Stimulated activated naive CD8-positive, alpha-beta T cell treated with anti-CD3 and anti-CD28 coated beads, Interleukin-15, amount 100 ng/mL, for 72 hours (primary cell): ENCODE measurements at regions not wholly inside any gene's neighbourhood (a gene's known extent, or its start where the extent isn't known, plus 50 kb on each side); places are given as distances from the start of the nearest gene placed in this dataset.
"Not testable (repeated sequence)": the region's sequence is repeated elsewhere in the genome, so short reads cannot be mapped to it uniquely, and the experiment has no call there.

Source experiments
- ATAC-seq: fragments of 150-1000 bp; cut with Tn5 transposase; 2 replicates; pipeline ENCODE4 v1.10.0; 2021; ENCODE audit warnings: mild to moderate bottlenecking, moderate library complexity
- DNase-seq, 2 donors: peaks; one replicate each; pipeline ENCODE4 v3.0.0; 2021 to 2022
- H3K27ac Mint-ChIP-seq, 2 donors: one replicate each; pipeline ENCODE4 v1.8.0; 2022; ENCODE audit warnings: mild to moderate bottlenecking in 2 of 2, mixed read lengths in 2 of 2, moderate library complexity in 2 of 2
- H3K27me3 Mint-ChIP-seq: one replicate; pipeline ENCODE4 v1.8.0; 2022; ENCODE audit warnings: mixed read lengths
- H3K4me1 Mint-ChIP-seq: one replicate; pipeline ENCODE4 v1.8.0; 2022; ENCODE audit warnings: mild to moderate bottlenecking, mixed read lengths
- H3K4me3 Mint-ChIP-seq, 2 donors: one replicate each; pipeline ENCODE4 v1.8.0; 2022; ENCODE audit warnings: mild to moderate bottlenecking in 2 of 2, mixed read lengths in 2 of 2, moderate library complexity in 1 of 2
- H3K9me3 Mint-ChIP-seq, 2 donors: one replicate each; pipeline ENCODE4 v1.8.0; 2022; ENCODE audit warnings: mixed read lengths in 2 of 2

- H3K27ac Mint-ChIP-seq, result no peak overlapping the region
- no peak for DNase-seq
- no peak overlapping the region for H3K4me3 Mint-ChIP-seq
These were observed 56.3 kb upstream of the NCKAP5 start for GRCh38 chr2:133624551-133624950.

GRCh38 chr2:133627741-133628140 lies 59.5 kb upstream of the NCKAP5 start:
- no peak overlapping the region for H3K4me3 Mint-ChIP-seq
- no peaks in the 10 kb centered on the region for H3K4me1 Mint-ChIP-seq
- no peak for DNase-seq
- ATAC-seq, result no peak
- H3K9me3 Mint-ChIP-seq, result peaks cover 9 to 25% of the 10 kb centered on the region in 2 donors
- no peak overlapping the region for H3K27ac Mint-ChIP-seq
- H3K27me3 Mint-ChIP-seq, result no peaks in the 10 kb centered on the region

More at GRCh38 chr2:133624551-133624950, 56.3 kb upstream of the NCKAP5 start:
- Mint-ChIP-seq H3K9me3 (peaks cover 9 to 33% of the 10 kb centered on the region in 2 donors), H3K27me3 (no peaks in the 10 kb centered on the region), H3K4me1 (no peaks in the 10 kb centered on the region)
- ATAC-seq, result no peak

- Mint-ChIP-seq H3K27me3 (no peaks in the 10 kb centered on the region), H3K4me1 (no peaks in the 10 kb centered on the region), H3K9me3 (peaks cover 0 to 13% of the 10 kb centered on the region in 2 donors), H3K4me3 (no peak overlapping the region), H3K27ac (no peak overlapping the region)
- DNase-seq (no peak), ATAC-seq (no peak)
These were observed 65.0 kb upstream of the NCKAP5 start for GRCh38 chr2:133633309-133633708.

- no peak for DNase-seq
- no peak overlapping the region for H3K4me3 Mint-ChIP-seq
- peaks cover 0 to 7% of the 10 kb centered on the region in 2 donors for H3K9me3 Mint-ChIP-seq
- ATAC-seq, result no peak
- no peaks in the 10 kb centered on the region for H3K4me1 Mint-ChIP-seq
- no peaks in the 10 kb centered on the region for H3K27me3 Mint-ChIP-seq
- no peak overlapping the region for H3K27ac Mint-ChIP-seq
These were observed 65.7 kb upstream of the NCKAP5 start for GRCh38 chr2:133633881-133634409.

GRCh38 chr2:133635131-133635530 lies 66.9 kb upstream of the NCKAP5 start:
- no peaks in the 10 kb centered on the region for H3K4me1 Mint-ChIP-seq
- DNase-seq (no peak), ATAC-seq (no peak)
- H3K27ac Mint-ChIP-seq, result no peak overlapping the region
- no peaks in the 10 kb centered on the region for H3K27me3 Mint-ChIP-seq
- peaks cover 0 to 7% of the 10 kb centered on the region in 2 donors for H3K9me3 Mint-ChIP-seq
- no peak overlapping the region for H3K4me3 Mint-ChIP-seq

- Mint-ChIP-seq H3K4me3 (no peak overlapping the region), H3K27ac (no peak overlapping the region), H3K4me1 (no peaks in the 10 kb centered on the region), H3K27me3 (no peaks in the 10 kb centered on the region), H3K9me3 (peaks cover 0 to 7% of the 10 kb centered on the region in 2 donors)
- DNase-seq (no peak), ATAC-seq (no peak)
These were observed 68.0 kb upstream of the NCKAP5 start for GRCh38 chr2:133636287-133636686.

GRCh38 chr2:133640103-133640502 lies 71.8 kb upstream of the NCKAP5 start:
- no peak for DNase-seq
- H3K27ac Mint-ChIP-seq, result no peak overlapping the region

GRCh38 chr2:133641497-133641896 lies 73.2 kb upstream of the NCKAP5 start:
- ATAC-seq (no peak), DNase-seq (no peak)
- Mint-ChIP-seq H3K27me3 (no peaks in the 10 kb centered on the region), H3K4me3 (no peak overlapping the region), H3K4me1 (no peaks in the 10 kb centered on the region), H3K27ac (no peak overlapping the region), H3K9me3 (peaks cover 0 to 7% of the 10 kb centered on the region in 2 donors)

More at GRCh38 chr2:133640103-133640502, 71.8 kb upstream of the NCKAP5 start:
- Mint-ChIP-seq H3K4me3 (no peak overlapping the region), H3K4me1 (no peaks in the 10 kb centered on the region), H3K9me3 (peaks cover 0 to 7% of the 10 kb centered on the region in 2 donors), H3K27me3 (no peaks in the 10 kb centered on the region)
- no peak for ATAC-seq

- ATAC-seq, result no peak
- Mint-ChIP-seq H3K9me3 (peaks cover 4 to 11% of the 10 kb centered on the region in 2 donors), H3K27ac (no peak overlapping the region), H3K4me3 (no peak overlapping the region), H3K27me3 (no peaks in the 10 kb centered on the region), H3K4me1 (no peaks in the 10 kb centered on the region)
- DNase-seq, result no peak
These were observed 73.9 kb upstream of the NCKAP5 start for GRCh38 chr2:133641942-133642725.

- no peak overlapping the region for H3K27ac Mint-ChIP-seq
- H3K4me1 Mint-ChIP-seq, result no peaks in the 10 kb centered on the region
- H3K27me3 Mint-ChIP-seq, result no peaks in the 10 kb centered on the region
- DNase-seq (no peak), ATAC-seq (no peak)
- no peak overlapping the region for H3K4me3 Mint-ChIP-seq
- peaks cover 8 to 12% of the 10 kb centered on the region in 2 donors for H3K9me3 Mint-ChIP-seq
These were observed 74.5 kb upstream of the NCKAP5 start for GRCh38 chr2:133642791-133643191.

- no peak overlapping the region for H3K27ac Mint-ChIP-seq
- H3K27me3 Mint-ChIP-seq, result no peaks in the 10 kb centered on the region
- peaks cover 6 to 8% of the 10 kb centered on the region in 2 donors for H3K9me3 Mint-ChIP-seq
- H3K4me1 Mint-ChIP-seq, result no peaks in the 10 kb centered on the region
- no peak overlapping the region for H3K4me3 Mint-ChIP-seq
- DNase-seq, result no peak
- ATAC-seq, result no peak
These were observed 75.6 kb upstream of the NCKAP5 start for GRCh38 chr2:133643863-133644262.

- ATAC-seq, result no peak
- Mint-ChIP-seq H3K27me3 (no peaks in the 10 kb centered on the region), H3K4me3 (no peak overlapping the region)
These were observed 76.6 kb upstream of the NCKAP5 start for GRCh38 chr2:133644846-133645245.

GRCh38 chr2:133647386-133647785 lies 79.1 kb upstream of the NCKAP5 start:
- not testable (repeated sequence) for H3K4me1 Mint-ChIP-seq, DNase-seq

More at GRCh38 chr2:133644846-133645245, 76.6 kb upstream of the NCKAP5 start:
- Mint-ChIP-seq H3K4me1 (no peaks in the 10 kb centered on the region), H3K27ac (no peak overlapping the region), H3K9me3 (peaks cover 6 to 8% of the 10 kb centered on the region in 2 donors)
- DNase-seq, result no peak

GRCh38 chr2:133651861-133652260 lies 83.6 kb upstream of the NCKAP5 start:
- no peak overlapping the region for H3K4me3 Mint-ChIP-seq
- no peak for DNase-seq
- no peaks in the 10 kb centered on the region for H3K4me1 Mint-ChIP-seq
- no peak overlapping the region for H3K27ac Mint-ChIP-seq
- ATAC-seq, result no peak
- peaks cover 4 to 7% of the 10 kb centered on the region in 2 donors for H3K9me3 Mint-ChIP-seq
- no peaks in the 10 kb centered on the region for H3K27me3 Mint-ChIP-seq

More at GRCh38 chr2:133647386-133647785, 79.1 kb upstream of the NCKAP5 start:
- not testable (repeated sequence) for H3K4me3 Mint-ChIP-seq, H3K27me3 Mint-ChIP-seq, H3K27ac Mint-ChIP-seq, H3K9me3 Mint-ChIP-seq, ATAC-seq

- no peak overlapping the region for H3K4me3 Mint-ChIP-seq
- no peak for DNase-seq
- H3K27me3 Mint-ChIP-seq, result no peaks in the 10 kb centered on the region
- H3K9me3 Mint-ChIP-seq, result peaks cover 0 to 1% of the 10 kb centered on the region in 2 donors
- H3K4me1 Mint-ChIP-seq, result no peaks in the 10 kb centered on the region
- no peak overlapping the region for H3K27ac Mint-ChIP-seq
- no peak for ATAC-seq
These were observed 84.1 kb upstream of the NCKAP5 start for GRCh38 chr2:133652398-133652797.

- Mint-ChIP-seq H3K4me1 (no peaks in the 10 kb centered on the region), H3K27me3 (no peaks in the 10 kb centered on the region), H3K27ac (no peak overlapping the region), H3K9me3 (no peaks in the 10 kb centered on the region), H3K4me3 (no peak overlapping the region)
- no peak for DNase-seq
- ATAC-seq, result no peak
These were observed 84.8 kb upstream of the NCKAP5 start for GRCh38 chr2:133653056-133653455.
